GM19035 (cell line): ENCODE measurements at regions not wholly inside any gene's neighbourhood (a gene's known extent, or its start where the extent isn't known, plus 50 kb on each side); places are given as distances from the start of the nearest gene placed in this dataset.
"Not testable (repeated sequence)": the region's sequence is repeated elsewhere in the genome, so short reads cannot be mapped to it uniquely, and the experiment has no call there.

ENCODE experiments used
- ATAC-seq: cut with Tn5 transposase; IDR thresholded peaks from one replicate; pipeline ENCODE4 v1.9.1; 2021; ENCODE audit not compliant: unreplicated experiment

GRCh38 chr2:39998617-39999016 lies 219.6 kb upstream of the THUMPD2 start:
- no peak for ATAC-seq

- ATAC-seq = no peak
Observed at GRCh38 chr2:39996653-39997080, 217.6 kb upstream of the THUMPD2 start.

GRCh38 chr2:39995005-39995737 lies 216.1 kb upstream of the THUMPD2 start:
- ATAC-seq = no peak

- ATAC-seq = no peak
Observed at GRCh38 chr2:39994151-39994550, 215.1 kb upstream of the THUMPD2 start.

GRCh38 chr2:39991298-39991697 lies 212.2 kb upstream of the THUMPD2 start:
- no peak for ATAC-seq

GRCh38 chr2:39990335-39990900 lies 211.4 kb upstream of the THUMPD2 start:
- no peak for ATAC-seq

- no peak for ATAC-seq
Observed at GRCh38 chr2:39989888-39990287, 210.8 kb upstream of the THUMPD2 start.

- ATAC-seq = no peak
Observed at GRCh38 chr2:39981883-39982311, 202.8 kb upstream of the THUMPD2 start.

GRCh38 chr2:39975476-39976020 lies 196.5 kb upstream of the THUMPD2 start:
- ATAC-seq = no peak

- no peak for ATAC-seq
Observed at GRCh38 chr2:39968037-39968436, 189.0 kb upstream of the THUMPD2 start.

- not testable (repeated sequence) for ATAC-seq
Observed at GRCh38 chr2:39960681-39961080, 181.6 kb upstream of the THUMPD2 start.

- ATAC-seq = no peak
Observed at GRCh38 chr2:39954346-39954745, 175.3 kb upstream of the THUMPD2 start.

GRCh38 chr2:39949131-39949530 lies 170.1 kb upstream of the THUMPD2 start:
- no peak for ATAC-seq

GRCh38 chr2:39948016-39948719 lies 169.1 kb upstream of the THUMPD2 start:
- no peak for ATAC-seq

GRCh38 chr2:39947294-39948015 lies 168.4 kb upstream of the THUMPD2 start:
- no peak for ATAC-seq

- no peak for ATAC-seq
Observed at GRCh38 chr2:39942950-39943349, 163.9 kb upstream of the THUMPD2 start.

GRCh38 chr2:39938035-39938835 lies 159.2 kb upstream of the THUMPD2 start:
- no peak for ATAC-seq

GRCh38 chr2:39937621-39938020 lies 158.6 kb upstream of the THUMPD2 start:
- no peak for ATAC-seq

- no peak for ATAC-seq
Observed at GRCh38 chr2:39934851-39935250, 155.8 kb upstream of the THUMPD2 start.

- ATAC-seq = no peak
Observed at GRCh38 chr2:39933196-39933595, 154.1 kb upstream of the THUMPD2 start.
